ENCODE measurements at regions not wholly inside any gene's neighbourhood (a gene's known extent, or its start where the extent isn't known, plus 50 kb on each side); places are given as distances from the start of the nearest gene placed in this dataset.

DNA sequence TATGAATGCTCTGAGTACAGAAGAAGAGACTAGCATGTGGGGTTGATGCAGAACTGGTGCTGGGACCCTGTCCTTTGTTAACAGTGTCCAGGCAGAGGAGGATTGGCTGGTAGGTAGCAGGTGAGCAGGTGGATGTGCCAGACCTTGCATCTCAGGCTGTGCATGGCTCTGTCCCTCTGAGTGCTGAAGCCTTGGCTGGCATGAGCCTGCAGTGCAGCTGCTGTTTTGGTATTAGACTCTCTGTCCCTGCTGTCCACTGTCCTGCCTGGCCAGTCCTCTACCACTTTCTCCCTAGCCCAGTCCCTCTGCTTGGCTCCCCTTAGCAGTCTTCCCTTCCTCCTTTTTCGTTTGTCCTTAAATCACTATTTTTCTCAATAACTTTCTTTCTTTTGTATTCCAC lies 213.6 kb upstream of the ZBED5 start:
- TF ChIP-seq POLR2AphosphoS5 (IDR thresholded peaks at IDR 0.05; ENCODE audit: low read depth, low read length): no peak
- no peak for TF ChIP-seq POLR2A (IDR thresholded peaks at IDR 0.05; ENCODE audit: low read depth, low read length)
- no peak for TF ChIP-seq TAF1 (IDR thresholded peaks at IDR 0.05; ENCODE audit: borderline replicate concordance, low read depth, low read length)
